Body of pancreas (tissue), 4 donors: ENCODE measurements at regions not wholly inside any gene's neighbourhood (a gene's known extent, or its start where the extent isn't known, plus 50 kb on each side); places are given as distances from the start of the nearest gene placed in this dataset.

ENCODE experiments used
- POLR2A ChIP-seq, 3 donors: fragments of 450-650 bp; IDR thresholded peaks; one replicate each; pipeline ENCODE4 v1.6.1; 2016; ENCODE audit warnings: antibody characterized with exemption in 3 of 3, mild to moderate bottlenecking in 2 of 3
- TF ChIP-seq, protein P1 (sequence below), 7 experiments: fragments of 450-650 bp in 4 of 7; fragments of 200-600 bp in 3 of 7; sonication (generic) in 3 of 7; IDR thresholded peaks; one replicate each; pipeline ENCODE4 v1.5.1; 2016 to 2019; ENCODE audit warnings: antibody characterized with exemption in 7 of 7

DNA sequence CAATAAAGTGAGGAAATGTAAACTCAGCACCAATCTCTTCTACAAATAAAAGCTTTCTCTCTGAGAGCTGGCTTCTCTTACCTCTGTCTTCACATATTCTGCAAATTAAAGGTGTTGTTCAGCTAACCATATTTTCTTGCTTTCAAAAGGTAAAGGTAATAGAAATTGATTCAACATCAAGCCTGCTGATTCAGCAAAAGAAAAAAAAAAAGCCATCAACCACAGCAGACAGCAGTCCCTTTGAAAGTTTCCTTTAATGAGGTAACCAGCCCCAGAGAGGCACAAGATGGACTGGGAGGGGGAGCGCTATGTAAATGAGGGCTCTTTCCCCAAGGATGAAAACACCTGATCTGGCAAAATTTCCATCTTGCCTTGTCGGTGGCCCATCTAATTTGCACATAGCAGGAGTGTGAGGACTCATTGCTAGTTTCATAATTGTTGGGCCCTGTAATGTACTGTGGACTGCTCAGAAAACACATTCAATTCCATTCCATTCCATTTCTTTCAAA, 154.9 kb upstream of the SOX11 start:
- TF ChIP-seq, protein P1, sequence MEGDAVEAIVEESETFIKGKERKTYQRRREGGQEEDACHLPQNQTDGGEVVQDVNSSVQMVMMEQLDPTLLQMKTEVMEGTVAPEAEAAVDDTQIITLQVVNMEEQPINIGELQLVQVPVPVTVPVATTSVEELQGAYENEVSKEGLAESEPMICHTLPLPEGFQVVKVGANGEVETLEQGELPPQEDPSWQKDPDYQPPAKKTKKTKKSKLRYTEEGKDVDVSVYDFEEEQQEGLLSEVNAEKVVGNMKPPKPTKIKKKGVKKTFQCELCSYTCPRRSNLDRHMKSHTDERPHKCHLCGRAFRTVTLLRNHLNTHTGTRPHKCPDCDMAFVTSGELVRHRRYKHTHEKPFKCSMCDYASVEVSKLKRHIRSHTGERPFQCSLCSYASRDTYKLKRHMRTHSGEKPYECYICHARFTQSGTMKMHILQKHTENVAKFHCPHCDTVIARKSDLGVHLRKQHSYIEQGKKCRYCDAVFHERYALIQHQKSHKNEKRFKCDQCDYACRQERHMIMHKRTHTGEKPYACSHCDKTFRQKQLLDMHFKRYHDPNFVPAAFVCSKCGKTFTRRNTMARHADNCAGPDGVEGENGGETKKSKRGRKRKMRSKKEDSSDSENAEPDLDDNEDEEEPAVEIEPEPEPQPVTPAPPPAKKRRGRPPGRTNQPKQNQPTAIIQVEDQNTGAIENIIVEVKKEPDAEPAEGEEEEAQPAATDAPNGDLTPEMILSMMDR (IDR thresholded peaks at IDR 0.05): no peak
- TF ChIP-seq POLR2A (IDR thresholded peaks at IDR 0.05): no peak
